IMR-90 (cell line): ENCODE measurements at regions not wholly inside any gene's neighbourhood (a gene's known extent, or its start where the extent isn't known, plus 50 kb on each side); places are given as distances from the start of the nearest gene placed in this dataset.
"Not testable (repeated sequence)": the region's sequence is repeated elsewhere in the genome, so short reads cannot be mapped to it uniquely, and the experiment has no call there.

Experiments used
- ATAC-seq: fragments of 200-7000 bp; cut with Tn5 transposase; 2 replicates; pipeline ENCODE4 v1.9.1; 2020; ENCODE audit warnings: low read depth, mild to moderate bottlenecking, moderate library complexity
- BruUV-seq: library from RNA; stranded (reverse); fragments of 400-500 nt; replicated peaks from 2 replicates; lab custom pipeline; 2021; lab: Mats Ljungman, UMichigan
- CTCF ChIA-PET: fragments of 300-600 bp; formaldehyde crosslinking; extraction: SDS; loops from one replicate; lab custom pipeline; 2021; ENCODE audit warnings: antibody characterized with exemption; lab: Yijun Ruan, JAX
- POLR2A ChIA-PET: fragments of 300-600 bp; sonication (Branson Sonifier 250); formaldehyde crosslinking; loops from one replicate; lab custom pipeline; 2022; ENCODE audit warnings: antibody characterized with exemption; ENCODE audit not compliant: unreplicated experiment; lab: Charles Lee
- DNase-seq: peaks from one replicate; pipeline ENCODE4 v3.0.0; 2013
- H2AFZ ChIP-seq: replicated peaks from 2 replicates; pipeline ENCODE3; 2013; ENCODE audit warnings: low read length, mild to moderate bottlenecking; ENCODE audit not compliant: poor library complexity
- H2AK5ac ChIP-seq: 2 replicates; pipeline ENCODE4 v1.6.1; 2013; ENCODE audit warnings: low read depth, low read length, inconsistent platforms
- H2AK9ac ChIP-seq: replicated peaks from 2 replicates; pipeline ENCODE3; 2013; ENCODE audit warnings: mild to moderate bottlenecking, low read depth, low read length, moderate library complexity; ENCODE audit not compliant: poor library complexity
- H2BK120ac ChIP-seq: 2 replicates; pipeline ENCODE4 v1.6.1; 2013; ENCODE audit warnings: low read depth, low read length, inconsistent platforms
- H2BK15ac ChIP-seq: 3 replicates; pipeline ENCODE4 v1.6.1; 2013; ENCODE audit warnings: low read depth, low read length, inconsistent platforms
- H2BK20ac ChIP-seq: 2 replicates; pipeline ENCODE4 v1.6.1; 2013; ENCODE audit warnings: low read depth, mild to moderate bottlenecking, inconsistent platforms, low read length, moderate library complexity
- H2BK5ac ChIP-seq: 2 replicates; pipeline ENCODE4 v1.6.1; 2013; ENCODE audit warnings: mild to moderate bottlenecking, low read depth, low read length, inconsistent platforms; ENCODE audit not compliant: poor library complexity, severe bottlenecking
- H3K14ac ChIP-seq: replicated peaks from 2 replicates; pipeline ENCODE4 v1.6.1; 2013; ENCODE audit warnings: low read depth, low read length, inconsistent platforms
- H3K18ac ChIP-seq: 2 replicates; pipeline ENCODE4 v1.6.1; 2013; ENCODE audit warnings: low read depth, low read length, control low read depth
- H3K23ac ChIP-seq: 2 replicates; pipeline ENCODE4 v1.6.1; 2013; ENCODE audit warnings: low read depth, low read length, inconsistent platforms
- H3K27ac ChIP-seq: 2 replicates; pipeline ENCODE4 v1.5.1; 2013; ENCODE audit warnings: mild to moderate bottlenecking, control low read depth, low read length; ENCODE audit not compliant: insufficient read depth
- H3K27me3 ChIP-seq: 2 replicates; pipeline ENCODE4 v1.6.1; 2013; ENCODE audit warnings: low read length; ENCODE audit not compliant: control insufficient read depth, insufficient read depth
- H3K36me3 ChIP-seq: 2 replicates; pipeline ENCODE4 v1.6.1; 2013; ENCODE audit warnings: low read length, mixed read lengths; ENCODE audit not compliant: control insufficient read depth, insufficient read depth
- H3K4ac ChIP-seq: 2 replicates; pipeline ENCODE4 v1.6.1; 2013; ENCODE audit warnings: low read depth, low read length, inconsistent platforms
- H3K4me1 ChIP-seq: 2 replicates; pipeline ENCODE4 v1.6.1; 2013; ENCODE audit warnings: low read length, mixed read lengths; ENCODE audit not compliant: control insufficient read depth, insufficient read depth
- H3K4me2 ChIP-seq: 2 replicates; pipeline ENCODE4 v1.6.1; 2013; ENCODE audit warnings: low read depth, mild to moderate bottlenecking, control low read depth, low read length, moderate library complexity
- H3K4me3 ChIP-seq: 2 replicates; pipeline ENCODE4 v1.5.1; 2013; ENCODE audit warnings: low read depth, mild to moderate bottlenecking, control low read depth, low read length, moderate library complexity; ENCODE audit not compliant: insufficient read depth
- H3K56ac ChIP-seq: 2 replicates; pipeline ENCODE4 v1.6.1; 2013; ENCODE audit warnings: low read length, inconsistent platforms; ENCODE audit not compliant: insufficient read depth; ENCODE audit errors: extremely low read depth
- H3K79me1 ChIP-seq, 2 experiments: 2 replicates each; pipeline ENCODE4 v1.6.1; 2013; ENCODE audit warnings: low read length in 2 of 2, inconsistent platforms in 1 of 2, low read depth in 1 of 2
- H3K9ac ChIP-seq: 2 replicates; pipeline ENCODE4 v1.6.1; 2013; ENCODE audit warnings: low read depth, low read length, control low read depth
- H3K9me1 ChIP-seq: 2 replicates; pipeline ENCODE4 v1.6.1; 2013; ENCODE audit warnings: low read length, inconsistent platforms; ENCODE audit not compliant: insufficient read depth
- H3K9me3 ChIP-seq: 2 replicates; pipeline ENCODE4 v1.6.1; 2013; ENCODE audit warnings: low read length; ENCODE audit not compliant: control insufficient read depth, insufficient read depth
- H4K20me1 ChIP-seq: 2 replicates; pipeline ENCODE4 v1.6.1; 2013; ENCODE audit warnings: low read length, inconsistent platforms; ENCODE audit not compliant: insufficient read depth
- H4K5ac ChIP-seq: 2 replicates; pipeline ENCODE4 v1.6.1; 2013; ENCODE audit warnings: mild to moderate bottlenecking, low read depth, low read length, control low read depth
- H4K8ac ChIP-seq, 2 experiments: 2 replicates each; pipeline ENCODE4 v1.6.1; 2013; ENCODE audit warnings: low read depth in 2 of 2, low read length in 2 of 2, control low read depth in 1 of 2, inconsistent platforms in 1 of 2
- H4K91ac ChIP-seq: 2 replicates; pipeline ENCODE4 v1.6.1; 2013; ENCODE audit warnings: low read depth, low read length, inconsistent platforms; ENCODE audit not compliant: insufficient read depth
- WGBS, 2 experiments: methylation state at CpG; one replicate each; pipeline versions ENCODE4 v1.1.5 to v1.1.7; 2013; ENCODE audit warnings: missing lambda C conversion rate in 2 of 2; ENCODE audit not compliant: insufficient read length in 1 of 2; ENCODE audit errors: extremely low coverage in 2 of 2; 5-methylcytosine and 5-hydroxymethylcytosine counted together
- dilution Hi-C: fragments of 300-500 bp; cut with HindIII; formaldehyde crosslinking; loops from one replicate; pipeline ENCODE4 v1.14.3; 2018; ENCODE audit warnings: low sequenced_read_pairs; ENCODE audit not compliant: unreplicated experiment
- in situ Hi-C: fragments of 300-500 bp; cut with MboI; formaldehyde crosslinking; loops from 3 replicates; pipeline ENCODE4 v1.14.3; 2019; ENCODE audit warnings: low sequenced_read_pairs, inconsistent platforms, mixed read lengths
- intact Hi-C: fragments of 100-400 bp; cut with micrococcal nuclease; formaldehyde crosslinking; loops from 2 replicates; pipeline ENCODE4 v1.10.0; 2022

- H2BK20ac ChIP-seq, H3K4ac ChIP-seq, H4K8ac ChIP-seq, H3K79me1 ChIP-seq, intact Hi-C loops, CTCF ChIA-PET, DNase-seq, H2BK5ac ChIP-seq, H2BK120ac ChIP-seq, H4K91ac ChIP-seq, H4K20me1 ChIP-seq, in situ Hi-C loops, H3K4me2 ChIP-seq, H3K4me1 ChIP-seq, POLR2A ChIA-PET, H2AK5ac ChIP-seq, H3K56ac ChIP-seq, H3K4me3 ChIP-seq, H2AK9ac ChIP-seq, H3K27ac ChIP-seq, H3K23ac ChIP-seq, BruUV-seq, H3K9ac ChIP-seq, H3K36me3 ChIP-seq, H2AFZ ChIP-seq, H4K5ac ChIP-seq, ATAC-seq, H3K14ac ChIP-seq, H2BK15ac ChIP-seq, H3K18ac ChIP-seq, H3K9me1 ChIP-seq, H3K9me3 ChIP-seq, dilution Hi-C loops, H3K27me3 ChIP-seq: not testable (repeated sequence)
- 88% methylated on average over 6 of the region's 16 CpGs; no CpG with 5 or more reads in 1 of the 2 experiments for WGBS, 2 experiments
Measured at GRCh38 chr20:40909489-40909888, 119.1 kb upstream of the TOP1 start.

- H3K9me3 ChIP-seq, dilution Hi-C loops, H2BK15ac ChIP-seq, H4K91ac ChIP-seq, H3K27me3 ChIP-seq, H3K27ac ChIP-seq, BruUV-seq, DNase-seq, H2AK5ac ChIP-seq, intact Hi-C loops, H2BK5ac ChIP-seq, H2AK9ac ChIP-seq, H3K56ac ChIP-seq, H4K5ac ChIP-seq, H3K4ac ChIP-seq, H3K4me1 ChIP-seq, H3K79me1 ChIP-seq, H3K36me3 ChIP-seq, H2BK120ac ChIP-seq, H3K4me2 ChIP-seq, H4K8ac ChIP-seq, H3K23ac ChIP-seq, H3K9ac ChIP-seq, POLR2A ChIA-PET, H4K20me1 ChIP-seq, H2BK20ac ChIP-seq, CTCF ChIA-PET, ATAC-seq, in situ Hi-C loops, H3K4me3 ChIP-seq, H3K9me1 ChIP-seq, H3K18ac ChIP-seq, H2AFZ ChIP-seq, H3K14ac ChIP-seq: not testable (repeated sequence)
- WGBS, 2 experiments, result no CpG with 5 or more reads among the region's 23 CpGs
Measured at GRCh38 chr20:40910436-40910835, 118.2 kb upstream of the TOP1 start.
